ENCODE measurements at regions not wholly inside any gene's neighbourhood (a gene's known extent, or its start where the extent isn't known, plus 50 kb on each side); places are given as distances from the start of the nearest gene placed in this dataset.
A peak's percentile ranks its signal among the peaks of the same experiment; 100 is the strongest.

DNA sequence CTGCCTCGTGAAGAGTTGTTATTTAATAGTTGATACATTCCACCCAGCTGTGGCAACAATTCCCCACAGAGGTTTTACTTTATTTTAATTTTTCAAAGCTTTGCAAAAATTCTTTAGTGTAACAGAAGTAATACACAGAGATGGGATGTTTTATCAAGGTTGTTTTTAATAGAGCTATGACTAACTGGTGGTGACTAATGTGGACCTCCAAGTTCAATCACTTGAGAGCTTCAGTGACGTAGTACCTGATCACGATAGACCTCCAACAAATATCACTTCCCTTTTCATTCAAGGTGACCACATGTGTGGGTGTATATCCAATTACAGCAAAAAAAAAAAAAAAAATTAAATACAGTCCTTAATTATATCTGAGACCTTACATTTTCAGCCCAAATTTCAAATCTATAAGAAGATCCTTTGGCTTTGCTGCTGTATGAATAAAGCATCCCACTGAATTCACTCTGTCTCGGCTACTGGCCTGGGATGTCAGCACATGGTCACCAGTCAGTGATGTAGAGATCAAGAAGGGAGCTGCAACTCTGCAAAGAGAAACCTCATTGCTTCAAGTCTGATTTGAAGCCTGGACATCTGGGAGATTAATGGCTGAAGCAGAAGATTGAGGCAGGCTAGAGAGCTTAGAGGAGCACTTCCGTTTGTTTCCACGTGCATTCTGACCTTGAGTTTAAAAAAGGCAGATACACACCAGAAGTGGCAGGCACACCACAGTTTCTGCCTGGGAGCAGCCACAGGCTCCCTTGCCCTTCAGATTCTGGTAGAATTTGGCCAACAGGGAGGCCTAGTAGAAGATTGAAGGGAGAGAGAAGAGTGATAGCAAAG lies 345.9 kb upstream of the NOCT start:
- Histone ChIP-seq H3K36me3 (ENCODE audit: insufficient read depth, low read length) (no peaks in the 10 kb centered on the region), H2AFZ (ENCODE audit: low read length) (peak overlapping the region; percentile 72; the same call in 1 of the 2 replicates), H3K4me3 (ENCODE audit: low read length) (peak overlapping the region; percentile 22; the same call in 1 of the 2 replicates), H3K79me2 (ENCODE audit: low read length) (no peaks in the 10 kb centered on the region), H3K4me1 (ENCODE audit: low read length) (peaks cover 73% of the 10 kb centered on the region), H3K9me2 (replicated peaks; ENCODE audit: insufficient read depth, low read length) (no peaks in the 10 kb centered on the region), H3K4me2 (ENCODE audit: low read depth, low read length, poor library complexity, severe bottlenecking) (peak overlapping the region; percentile 61), H3K9me3 (ENCODE audit: low read length) (no peaks in the 10 kb centered on the region), H3K9ac (ENCODE audit: low read length) (peak overlapping the region; percentile 50), H3K27ac (ENCODE audit: low read length) (peak overlapping the region; percentile 95), H3K27me3 (ENCODE audit: low read length) (no peaks in the 10 kb centered on the region), H4K20me1 (ENCODE audit: insufficient read depth, low read depth, low read length) (no peaks in the 10 kb centered on the region)
- peak; percentile 89 for DNase-seq

DNA sequence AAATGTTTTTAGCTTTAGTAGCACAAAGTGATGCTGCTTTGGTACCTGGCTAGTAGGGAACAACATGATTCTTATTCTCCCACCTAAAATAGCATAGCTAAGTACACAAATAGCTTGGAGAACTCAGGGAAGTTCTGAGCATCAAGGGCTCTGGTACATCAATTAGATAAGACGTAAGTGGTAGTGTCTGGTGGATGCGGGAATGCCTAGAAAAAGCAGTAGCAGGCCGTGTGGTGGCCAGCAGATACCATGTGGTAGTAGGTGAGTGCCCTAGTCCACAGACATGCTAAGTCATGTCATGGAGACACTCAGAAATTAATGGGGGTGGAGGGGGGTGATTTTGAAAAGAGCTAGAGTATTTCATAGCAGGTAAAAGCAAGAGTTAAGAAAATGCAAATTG lies 347.3 kb upstream of the NOCT start:
- H3K9me2 ChIP-seq (replicated peaks; ENCODE audit: insufficient read depth, low read length): no peaks in the 10 kb centered on the region
- DNase-seq: no peak
- H3K27me3 ChIP-seq (ENCODE audit: low read length): no peaks in the 10 kb centered on the region
- 0 out of 2 replicates have a peak overlapping the region, but pooled peaks have one; percentile 46 for H3K9ac ChIP-seq (ENCODE audit: low read length)
- no peaks in the 10 kb centered on the region for H3K36me3 ChIP-seq (ENCODE audit: insufficient read depth, low read length)
- H3K4me2 ChIP-seq (ENCODE audit: low read depth, low read length, poor library complexity, severe bottlenecking): no peak overlapping the region
- H3K4me1 ChIP-seq (ENCODE audit: low read length): peaks cover 69% of the 10 kb centered on the region
- H3K9me3 ChIP-seq (ENCODE audit: low read length): no peaks in the 10 kb centered on the region
- H3K27ac ChIP-seq (ENCODE audit: low read length): peak overlapping the region; percentile 95
- no peaks in the 10 kb centered on the region for H4K20me1 ChIP-seq (ENCODE audit: insufficient read depth, low read depth, low read length)
- no peak overlapping the region for H3K4me3 ChIP-seq (ENCODE audit: low read length)
- no peak overlapping the region for H2AFZ ChIP-seq (ENCODE audit: low read length)
- no peaks in the 10 kb centered on the region for H3K79me2 ChIP-seq (ENCODE audit: low read length)

DNA sequence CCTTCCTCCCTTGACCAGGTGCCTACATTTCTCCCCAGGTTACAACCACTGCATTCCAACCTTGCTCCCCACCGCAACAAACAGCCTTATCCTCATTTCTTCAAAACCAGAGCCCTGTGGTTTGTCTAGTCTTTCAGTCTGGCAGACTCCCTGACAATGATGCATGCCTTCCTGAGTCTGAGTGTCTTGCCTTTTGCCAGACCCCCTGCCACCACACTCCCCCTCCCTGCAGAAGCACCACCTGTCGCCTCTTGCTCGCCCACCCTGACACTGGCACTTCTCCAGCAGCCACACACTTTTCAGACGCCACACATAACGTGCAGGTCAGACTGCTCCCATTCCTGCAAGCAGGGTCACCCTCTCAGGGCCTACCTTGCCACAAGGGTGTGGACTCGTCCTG lies 349.2 kb upstream of the NOCT start:
- DNase-seq: no peak

DNA sequence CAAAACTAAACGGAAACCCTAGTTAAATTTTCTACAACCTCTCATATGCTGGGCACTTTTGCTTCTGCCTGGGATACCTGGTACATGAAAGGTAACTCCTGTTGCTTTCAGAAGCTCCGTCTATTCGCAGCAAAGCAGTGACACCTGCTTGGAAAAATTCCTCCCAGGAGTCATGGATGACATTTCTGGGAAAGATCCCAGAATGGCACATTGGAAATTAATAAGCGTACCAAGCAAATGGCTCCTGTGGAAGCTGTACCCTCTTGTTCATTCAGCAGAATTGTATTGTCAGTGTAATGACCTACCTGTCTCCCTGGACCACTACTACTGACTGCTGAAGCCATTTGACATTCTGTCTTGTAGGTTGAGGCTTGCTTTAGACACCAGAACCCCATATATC lies 349.7 kb upstream of the NOCT start:
- Histone ChIP-seq H3K9ac (ENCODE audit: low read length) (no peak overlapping the region), H3K27me3 (ENCODE audit: low read length) (no peaks in the 10 kb centered on the region), H4K20me1 (ENCODE audit: insufficient read depth, low read depth, low read length) (no peaks in the 10 kb centered on the region), H3K4me2 (ENCODE audit: low read depth, low read length, poor library complexity, severe bottlenecking) (no peak overlapping the region), H3K4me1 (ENCODE audit: low read length) (peaks cover 54% of the 10 kb centered on the region), H3K9me3 (ENCODE audit: low read length) (no peaks in the 10 kb centered on the region), H3K4me3 (ENCODE audit: low read length) (no peak overlapping the region), H3K36me3 (ENCODE audit: insufficient read depth, low read length) (no peaks in the 10 kb centered on the region), H3K79me2 (ENCODE audit: low read length) (no peaks in the 10 kb centered on the region), H3K27ac (ENCODE audit: low read length) (no peak overlapping the region), H3K9me2 (replicated peaks; ENCODE audit: insufficient read depth, low read length) (no peaks in the 10 kb centered on the region), H2AFZ (ENCODE audit: low read length) (no peak overlapping the region)
- DNase-seq: no peak

More for the DNA sequence above, 349.2 kb upstream of the NOCT start:
- no peaks in the 10 kb centered on the region for H3K27me3 ChIP-seq (ENCODE audit: low read length)
- no peak overlapping the region for H3K4me3 ChIP-seq (ENCODE audit: low read length)
- H3K4me1 ChIP-seq (ENCODE audit: low read length): peaks cover 54% of the 10 kb centered on the region
- no peaks in the 10 kb centered on the region for H4K20me1 ChIP-seq (ENCODE audit: insufficient read depth, low read depth, low read length)
- H3K4me2 ChIP-seq (ENCODE audit: low read depth, low read length, poor library complexity, severe bottlenecking): no peak overlapping the region
- no peak overlapping the region for H3K27ac ChIP-seq (ENCODE audit: low read length)
- H2AFZ ChIP-seq (ENCODE audit: low read length): no peak overlapping the region
- no peaks in the 10 kb centered on the region for H3K9me3 ChIP-seq (ENCODE audit: low read length)
- H3K9ac ChIP-seq (ENCODE audit: low read length): no peak overlapping the region
- no peaks in the 10 kb centered on the region for H3K36me3 ChIP-seq (ENCODE audit: insufficient read depth, low read length)
- H3K79me2 ChIP-seq (ENCODE audit: low read length): no peaks in the 10 kb centered on the region
- H3K9me2 ChIP-seq (replicated peaks; ENCODE audit: insufficient read depth, low read length): no peaks in the 10 kb centered on the region

DNA sequence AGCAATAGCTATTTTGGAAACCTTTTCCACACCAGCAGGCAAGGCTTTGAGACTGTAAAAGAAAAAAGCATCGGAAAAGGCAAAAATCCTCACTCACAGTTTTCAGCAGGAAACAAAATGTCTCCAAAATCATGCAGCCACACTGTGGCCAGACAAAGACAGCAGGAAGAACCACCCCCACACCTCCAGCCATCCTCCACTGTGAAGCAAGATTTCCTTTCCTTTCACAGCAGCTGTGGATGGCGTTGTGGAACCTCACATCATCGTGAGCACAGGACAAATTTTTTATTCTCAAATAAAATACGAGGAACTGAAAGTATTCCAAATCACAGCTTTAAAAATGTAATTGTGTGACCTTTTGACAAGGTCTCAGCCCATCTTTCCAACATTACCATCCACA lies 351.7 kb upstream of the NOCT start:
- no peaks in the 10 kb centered on the region for H3K79me2 ChIP-seq (ENCODE audit: low read length)
- H3K9me3 ChIP-seq (ENCODE audit: low read length): no peaks in the 10 kb centered on the region
- no peaks in the 10 kb centered on the region for H3K27me3 ChIP-seq (ENCODE audit: low read length)
- no peaks in the 10 kb centered on the region for H3K9me2 ChIP-seq (replicated peaks; ENCODE audit: insufficient read depth, low read length)
- no peak overlapping the region for H3K9ac ChIP-seq (ENCODE audit: low read length)
- no peak for DNase-seq
- H3K4me1 ChIP-seq (ENCODE audit: low read length): peaks cover 40% of the 10 kb centered on the region
- no peak overlapping the region for H3K4me3 ChIP-seq (ENCODE audit: low read length)
- H3K36me3 ChIP-seq (ENCODE audit: insufficient read depth, low read length): no peaks in the 10 kb centered on the region
- no peak overlapping the region for H3K27ac ChIP-seq (ENCODE audit: low read length)
- H4K20me1 ChIP-seq (ENCODE audit: insufficient read depth, low read depth, low read length): no peaks in the 10 kb centered on the region
- no peak overlapping the region for H2AFZ ChIP-seq (ENCODE audit: low read length)
- no peak overlapping the region for H3K4me2 ChIP-seq (ENCODE audit: low read depth, low read length, poor library complexity, severe bottlenecking)

DNA sequence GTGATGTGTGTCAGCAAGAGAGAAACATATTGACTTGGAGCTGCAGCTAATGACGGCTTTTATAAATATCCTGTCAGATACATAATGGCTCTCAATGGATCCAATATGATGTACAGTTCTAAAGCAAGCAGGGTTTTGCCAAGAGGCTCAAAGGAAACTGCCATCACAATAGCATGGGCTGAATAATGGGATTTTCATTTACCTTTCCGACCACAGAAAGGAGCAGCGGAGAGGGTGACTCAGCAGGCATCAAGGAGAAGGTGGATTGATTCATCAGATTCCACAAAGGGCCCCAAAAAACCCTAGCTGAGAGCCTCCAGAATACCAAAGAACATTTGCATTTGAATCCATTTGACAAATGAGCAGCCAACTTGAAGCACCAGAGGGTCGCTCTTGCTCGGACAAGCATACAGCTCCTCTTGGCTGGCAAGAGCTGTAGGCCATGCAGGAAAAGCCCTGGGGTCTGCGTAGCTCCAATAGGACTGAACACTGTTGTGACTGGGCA lies 355.7 kb upstream of the NOCT start:
- Histone ChIP-seq H3K4me1 (ENCODE audit: low read length) (peaks cover 27% of the 10 kb centered on the region), H3K79me2 (ENCODE audit: low read length) (no peaks in the 10 kb centered on the region), H3K9me2 (replicated peaks; ENCODE audit: insufficient read depth, low read length) (no peaks in the 10 kb centered on the region), H3K4me3 (ENCODE audit: low read length) (no peak overlapping the region), H3K4me2 (ENCODE audit: low read depth, low read length, poor library complexity, severe bottlenecking) (no peak overlapping the region), H2AFZ (ENCODE audit: low read length) (no peak overlapping the region), H3K36me3 (ENCODE audit: insufficient read depth, low read length) (no peaks in the 10 kb centered on the region), H3K9me3 (ENCODE audit: low read length) (no peaks in the 10 kb centered on the region), H4K20me1 (ENCODE audit: insufficient read depth, low read depth, low read length) (no peaks in the 10 kb centered on the region), H3K9ac (ENCODE audit: low read length) (no peak overlapping the region), H3K27ac (ENCODE audit: low read length) (no peak overlapping the region), H3K27me3 (ENCODE audit: low read length) (no peaks in the 10 kb centered on the region)
- no peak for DNase-seq

DNA sequence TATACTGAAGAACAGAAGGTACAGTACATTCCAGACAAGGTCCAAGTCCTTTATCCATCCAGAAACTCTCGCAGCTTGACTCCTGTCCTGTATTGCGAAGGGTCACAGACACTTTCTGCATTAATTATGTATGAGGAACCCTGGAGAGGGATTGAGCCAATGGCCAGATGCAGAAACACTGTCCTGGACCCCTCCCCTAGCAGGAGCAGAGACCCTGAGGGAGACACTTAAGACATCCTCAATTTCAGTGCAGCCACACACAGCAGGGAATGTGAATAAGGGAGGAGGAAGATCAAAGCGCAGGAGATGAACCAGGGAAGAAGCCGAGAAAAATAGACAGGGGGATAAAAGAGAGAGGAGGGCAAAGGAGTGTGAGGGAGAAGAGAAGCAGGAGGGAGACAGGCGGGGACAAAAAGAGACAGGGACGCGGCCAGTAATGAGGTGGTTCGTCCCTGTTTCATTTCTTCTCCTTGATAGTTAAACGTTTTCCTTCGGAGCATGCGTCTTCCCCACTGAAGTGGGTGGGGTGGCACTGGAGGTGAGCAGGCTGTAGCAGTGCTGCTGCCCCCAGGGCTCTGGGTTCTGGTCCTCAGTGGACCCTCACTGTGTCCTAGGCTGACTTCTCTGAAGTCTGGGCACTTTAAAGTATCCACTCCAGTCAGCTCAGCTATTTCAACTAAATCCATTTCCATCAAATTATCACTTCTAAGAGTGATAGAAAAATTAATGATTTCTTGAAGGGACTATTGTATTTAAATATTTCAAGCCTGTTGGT lies 356.4 kb upstream of the NOCT start:
- Histone ChIP-seq H3K36me3 (ENCODE audit: insufficient read depth, low read length) (no peaks in the 10 kb centered on the region), H3K9me2 (replicated peaks; ENCODE audit: insufficient read depth, low read length) (no peaks in the 10 kb centered on the region), H3K79me2 (ENCODE audit: low read length) (no peaks in the 10 kb centered on the region), H3K4me3 (ENCODE audit: low read length) (no peak overlapping the region), H3K4me1 (ENCODE audit: low read length) (peaks cover 26% of the 10 kb centered on the region), H3K9me3 (ENCODE audit: low read length) (no peaks in the 10 kb centered on the region), H3K27me3 (ENCODE audit: low read length) (no peaks in the 10 kb centered on the region), H3K4me2 (ENCODE audit: low read depth, low read length, poor library complexity, severe bottlenecking) (no peak overlapping the region), H4K20me1 (ENCODE audit: insufficient read depth, low read depth, low read length) (no peaks in the 10 kb centered on the region), H2AFZ (ENCODE audit: low read length) (no peak overlapping the region), H3K9ac (ENCODE audit: low read length) (no peak overlapping the region), H3K27ac (ENCODE audit: low read length) (no peak overlapping the region)
- DNase-seq: no peak

DNA sequence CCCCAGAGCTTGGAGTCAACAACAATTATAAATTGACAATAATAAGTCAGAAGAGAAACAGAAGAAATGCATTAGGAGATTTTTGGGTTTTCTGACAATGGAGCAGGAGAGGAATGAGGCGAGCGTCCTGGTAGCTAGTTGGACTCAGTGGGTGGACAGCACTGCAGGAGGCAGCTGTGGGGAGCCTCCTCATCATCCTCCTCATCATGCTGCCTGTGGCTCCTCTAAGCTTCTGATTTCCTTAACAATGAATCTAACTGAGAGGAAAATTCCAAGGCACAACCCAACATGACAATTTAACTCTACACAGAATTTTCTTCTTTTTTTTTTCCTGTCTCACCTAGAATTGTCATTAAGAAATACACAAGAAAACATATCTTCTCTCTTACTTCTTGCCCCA lies 357.1 kb upstream of the NOCT start:
- no peak overlapping the region for H3K9ac ChIP-seq (ENCODE audit: low read length)
- peaks cover 19% of the 10 kb centered on the region for H3K4me1 ChIP-seq (ENCODE audit: low read length)
- no peak overlapping the region for H2AFZ ChIP-seq (ENCODE audit: low read length)
- H3K9me2 ChIP-seq (replicated peaks; ENCODE audit: insufficient read depth, low read length): no peaks in the 10 kb centered on the region
- H3K4me3 ChIP-seq (ENCODE audit: low read length): no peak overlapping the region
- no peaks in the 10 kb centered on the region for H3K79me2 ChIP-seq (ENCODE audit: low read length)
- H3K27ac ChIP-seq (ENCODE audit: low read length): no peak overlapping the region
- no peak for DNase-seq
- no peaks in the 10 kb centered on the region for H3K27me3 ChIP-seq (ENCODE audit: low read length)
- H3K4me2 ChIP-seq (ENCODE audit: low read depth, low read length, poor library complexity, severe bottlenecking): no peak overlapping the region
- H4K20me1 ChIP-seq (ENCODE audit: insufficient read depth, low read depth, low read length): no peaks in the 10 kb centered on the region
- no peaks in the 10 kb centered on the region for H3K9me3 ChIP-seq (ENCODE audit: low read length)
- no peaks in the 10 kb centered on the region for H3K36me3 ChIP-seq (ENCODE audit: insufficient read depth, low read length)

Data from Karpas-422 (cell line).